ENCODE measurements at regions not wholly inside any gene's neighbourhood (a gene's known extent, or its start where the extent isn't known, plus 50 kb on each side); places are given as distances from the start of the nearest gene placed in this dataset.

DNA sequence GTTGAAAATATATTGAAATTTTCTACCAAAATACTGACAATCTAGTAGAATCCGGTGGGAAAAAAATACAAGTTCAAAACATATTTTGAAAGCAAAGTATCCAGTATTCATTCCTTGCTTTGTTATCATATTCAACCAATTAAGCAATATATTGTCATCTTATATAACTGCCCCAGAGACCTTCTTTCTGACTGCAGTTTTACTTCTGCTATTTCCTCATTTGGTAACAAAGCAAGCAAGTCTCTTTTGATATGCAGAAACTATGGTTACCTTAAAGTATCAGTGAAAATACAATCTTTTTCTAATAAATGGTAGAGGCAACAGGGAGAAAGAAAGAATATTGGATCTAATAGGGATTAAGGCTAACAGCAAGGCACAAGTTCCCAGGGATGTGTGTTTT lies 663.7 kb upstream of the MEF2C start:
- no peak for TF ChIP-seq EP300 (conservative IDR thresholded peaks at IDR 0.05; ENCODE audit: poor library complexity, severe bottlenecking)
- TF ChIP-seq SMC3 (conservative IDR thresholded peaks at IDR 0.05; ENCODE audit: poor library complexity), result no peak
- no peak for TF ChIP-seq TAF1 (IDR thresholded peaks at IDR 0.05; ENCODE audit: low read depth)
- TF ChIP-seq, protein P1, sequence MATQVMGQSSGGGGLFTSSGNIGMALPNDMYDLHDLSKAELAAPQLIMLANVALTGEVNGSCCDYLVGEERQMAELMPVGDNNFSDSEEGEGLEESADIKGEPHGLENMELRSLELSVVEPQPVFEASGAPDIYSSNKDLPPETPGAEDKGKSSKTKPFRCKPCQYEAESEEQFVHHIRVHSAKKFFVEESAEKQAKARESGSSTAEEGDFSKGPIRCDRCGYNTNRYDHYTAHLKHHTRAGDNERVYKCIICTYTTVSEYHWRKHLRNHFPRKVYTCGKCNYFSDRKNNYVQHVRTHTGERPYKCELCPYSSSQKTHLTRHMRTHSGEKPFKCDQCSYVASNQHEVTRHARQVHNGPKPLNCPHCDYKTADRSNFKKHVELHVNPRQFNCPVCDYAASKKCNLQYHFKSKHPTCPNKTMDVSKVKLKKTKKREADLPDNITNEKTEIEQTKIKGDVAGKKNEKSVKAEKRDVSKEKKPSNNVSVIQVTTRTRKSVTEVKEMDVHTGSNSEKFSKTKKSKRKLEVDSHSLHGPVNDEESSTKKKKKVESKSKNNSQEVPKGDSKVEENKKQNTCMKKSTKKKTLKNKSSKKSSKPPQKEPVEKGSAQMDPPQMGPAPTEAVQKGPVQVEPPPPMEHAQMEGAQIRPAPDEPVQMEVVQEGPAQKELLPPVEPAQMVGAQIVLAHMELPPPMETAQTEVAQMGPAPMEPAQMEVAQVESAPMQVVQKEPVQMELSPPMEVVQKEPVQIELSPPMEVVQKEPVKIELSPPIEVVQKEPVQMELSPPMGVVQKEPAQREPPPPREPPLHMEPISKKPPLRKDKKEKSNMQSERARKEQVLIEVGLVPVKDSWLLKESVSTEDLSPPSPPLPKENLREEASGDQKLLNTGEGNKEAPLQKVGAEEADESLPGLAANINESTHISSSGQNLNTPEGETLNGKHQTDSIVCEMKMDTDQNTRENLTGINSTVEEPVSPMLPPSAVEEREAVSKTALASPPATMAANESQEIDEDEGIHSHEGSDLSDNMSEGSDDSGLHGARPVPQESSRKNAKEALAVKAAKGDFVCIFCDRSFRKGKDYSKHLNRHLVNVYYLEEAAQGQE (IDR thresholded peaks at IDR 0.05; ENCODE audit: borderline replicate concordance), result no peak
- Histone ChIP-seq H2AFZ (ENCODE audit: low read depth, low read length) (no peak overlapping the region), H3K36me3 (ENCODE audit: insufficient read depth, low read length) (no peaks in the 10 kb centered on the region), H3K27ac (ENCODE audit: low read length) (no peak overlapping the region), H3K79me2 (replicated peaks; ENCODE audit: insufficient read depth, low read length) (no peaks in the 10 kb centered on the region), H3K9me2 (ENCODE audit: insufficient read depth, low read length) (no peaks in the 10 kb centered on the region), H3K4me2 (ENCODE audit: low read length) (no peak overlapping the region), H3K9ac (ENCODE audit: low read length) (no peak overlapping the region), H3K4me3 (ENCODE audit: low read length) (no peak overlapping the region), H3K9me3 (ENCODE audit: low read length) (no peaks in the 10 kb centered on the region), H3F3A (ENCODE audit: insufficient read depth, low read length, poor library complexity, severe bottlenecking) (no peaks in the 10 kb centered on the region), H4K20me1 (ENCODE audit: insufficient read depth) (no peaks in the 10 kb centered on the region), H3K27me3 (ENCODE audit: insufficient read depth, low read depth, low read length) (no peaks in the 10 kb centered on the region)

DNA sequence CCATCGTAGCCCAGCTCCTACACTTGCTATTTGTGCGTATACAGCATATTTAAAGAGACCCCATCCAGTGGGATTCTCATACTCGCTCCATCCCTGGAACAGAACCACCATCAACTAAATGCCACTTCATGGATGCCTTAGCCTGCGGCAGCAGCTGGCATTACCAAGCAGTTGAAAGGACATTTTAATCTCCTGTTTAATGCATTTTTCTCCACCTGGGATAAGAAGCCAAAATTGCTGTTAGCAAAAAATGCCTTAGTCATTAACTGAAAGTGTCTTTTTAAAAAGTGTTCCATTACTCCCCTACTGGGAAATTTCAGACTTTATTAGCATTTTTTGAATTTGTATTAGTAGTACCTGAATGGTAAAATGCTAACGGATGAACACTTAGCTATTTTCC lies 662.6 kb upstream of the MEF2C start:
- Histone ChIP-seq H3K27ac (ENCODE audit: low read length) (no peak overlapping the region), H3F3A (ENCODE audit: insufficient read depth, low read length, poor library complexity, severe bottlenecking) (no peaks in the 10 kb centered on the region), H3K36me3 (ENCODE audit: insufficient read depth, low read length) (no peaks in the 10 kb centered on the region), H3K9ac (ENCODE audit: low read length) (no peak overlapping the region), H2AFZ (ENCODE audit: low read depth, low read length) (no peak overlapping the region), H3K4me3 (ENCODE audit: low read length) (no peak overlapping the region), H4K20me1 (ENCODE audit: insufficient read depth) (no peaks in the 10 kb centered on the region), H3K79me2 (replicated peaks; ENCODE audit: insufficient read depth, low read length) (no peaks in the 10 kb centered on the region), H3K9me3 (ENCODE audit: low read length) (no peaks in the 10 kb centered on the region), H3K27me3 (ENCODE audit: insufficient read depth, low read depth, low read length) (no peaks in the 10 kb centered on the region), H3K9me2 (ENCODE audit: insufficient read depth, low read length) (no peaks in the 10 kb centered on the region), H3K4me2 (ENCODE audit: low read length) (no peak overlapping the region)
- TF ChIP-seq SMC3 (conservative IDR thresholded peaks at IDR 0.05; ENCODE audit: poor library complexity) (no peak), EP300 (conservative IDR thresholded peaks at IDR 0.05; ENCODE audit: poor library complexity, severe bottlenecking) (no peak)
- TF ChIP-seq, protein P1 (IDR thresholded peaks at IDR 0.05; ENCODE audit: borderline replicate concordance), result no peak

DNA sequence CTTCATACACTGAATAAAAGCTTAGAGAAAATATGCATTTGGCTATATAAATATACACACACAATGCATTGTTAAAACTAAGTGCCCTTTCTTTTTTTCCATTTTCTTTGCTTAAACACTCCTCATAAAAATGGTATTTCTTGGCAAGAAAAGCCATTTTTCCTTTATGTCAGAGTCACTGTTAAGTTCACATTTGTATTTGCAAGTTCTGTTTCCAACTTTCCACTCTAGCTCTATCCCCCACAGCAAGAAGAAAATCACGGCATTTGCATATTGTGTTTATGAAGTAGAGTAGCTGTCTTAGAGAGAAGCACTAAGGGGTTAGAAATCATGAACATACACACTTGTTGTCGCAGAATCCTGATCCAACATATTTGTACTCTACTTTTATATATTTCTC lies 662.1 kb upstream of the MEF2C start:
- Histone ChIP-seq H3K79me2 (replicated peaks; ENCODE audit: insufficient read depth, low read length) (no peaks in the 10 kb centered on the region), H3K9ac (ENCODE audit: low read length) (no peak overlapping the region), H4K20me1 (ENCODE audit: insufficient read depth) (no peaks in the 10 kb centered on the region), H3K36me3 (ENCODE audit: insufficient read depth, low read length) (no peaks in the 10 kb centered on the region), H3K4me3 (ENCODE audit: low read length) (no peak overlapping the region), H2AFZ (ENCODE audit: low read depth, low read length) (no peak overlapping the region), H3K4me2 (ENCODE audit: low read length) (no peak overlapping the region), H3K9me3 (ENCODE audit: low read length) (no peaks in the 10 kb centered on the region), H3K27ac (ENCODE audit: low read length) (no peak overlapping the region), H3K9me2 (ENCODE audit: insufficient read depth, low read length) (no peaks in the 10 kb centered on the region), H3K27me3 (ENCODE audit: insufficient read depth, low read depth, low read length) (no peaks in the 10 kb centered on the region), H3F3A (ENCODE audit: insufficient read depth, low read length, poor library complexity, severe bottlenecking) (no peaks in the 10 kb centered on the region)
- TF ChIP-seq POLR2AphosphoS5 (IDR thresholded peaks at IDR 0.05) (no peak), RAD21 (conservative IDR thresholded peaks at IDR 0.05) (no peak), TAF1 (IDR thresholded peaks at IDR 0.05; ENCODE audit: low read depth) (no peak), EP300 (conservative IDR thresholded peaks at IDR 0.05; ENCODE audit: poor library complexity, severe bottlenecking) (no peak), SMC3 (conservative IDR thresholded peaks at IDR 0.05; ENCODE audit: poor library complexity) (no peak), MXI1 (conservative IDR thresholded peaks at IDR 0.05; ENCODE audit: poor library complexity, severe bottlenecking) (no peak), EZH2 (IDR thresholded peaks at IDR 0.05; ENCODE audit: borderline replicate concordance, insufficient read depth, low read length, poor library complexity, severe bottlenecking) (no peak)
- TF ChIP-seq, protein P2, sequence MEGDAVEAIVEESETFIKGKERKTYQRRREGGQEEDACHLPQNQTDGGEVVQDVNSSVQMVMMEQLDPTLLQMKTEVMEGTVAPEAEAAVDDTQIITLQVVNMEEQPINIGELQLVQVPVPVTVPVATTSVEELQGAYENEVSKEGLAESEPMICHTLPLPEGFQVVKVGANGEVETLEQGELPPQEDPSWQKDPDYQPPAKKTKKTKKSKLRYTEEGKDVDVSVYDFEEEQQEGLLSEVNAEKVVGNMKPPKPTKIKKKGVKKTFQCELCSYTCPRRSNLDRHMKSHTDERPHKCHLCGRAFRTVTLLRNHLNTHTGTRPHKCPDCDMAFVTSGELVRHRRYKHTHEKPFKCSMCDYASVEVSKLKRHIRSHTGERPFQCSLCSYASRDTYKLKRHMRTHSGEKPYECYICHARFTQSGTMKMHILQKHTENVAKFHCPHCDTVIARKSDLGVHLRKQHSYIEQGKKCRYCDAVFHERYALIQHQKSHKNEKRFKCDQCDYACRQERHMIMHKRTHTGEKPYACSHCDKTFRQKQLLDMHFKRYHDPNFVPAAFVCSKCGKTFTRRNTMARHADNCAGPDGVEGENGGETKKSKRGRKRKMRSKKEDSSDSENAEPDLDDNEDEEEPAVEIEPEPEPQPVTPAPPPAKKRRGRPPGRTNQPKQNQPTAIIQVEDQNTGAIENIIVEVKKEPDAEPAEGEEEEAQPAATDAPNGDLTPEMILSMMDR (IDR thresholded peaks at IDR 0.05; ENCODE audit: poor library complexity, severe bottlenecking), result no peak
- TF ChIP-seq, protein P1 (IDR thresholded peaks at IDR 0.05; ENCODE audit: borderline replicate concordance), result no peak

Measured in neural cell (in vitro differentiated cells).